DMS153 treated with DMSO at 0.1 percent for 48 hours (cell line): ENCODE measurements at regions not wholly inside any gene's neighbourhood (a gene's known extent, or its start where the extent isn't known, plus 50 kb on each side); places are given as distances from the start of the nearest gene placed in this dataset.
"Not testable (repeated sequence)": the region's sequence is repeated elsewhere in the genome, so short reads cannot be mapped to it uniquely, and the experiment has no call there.

ENCODE experiments used
- DNase-seq: peaks from one replicate; lab custom pipeline; 2025; ENCODE audit not compliant: unreplicated experiment; lab: John Stamatoyannopoulos, UW

GRCh38 chr4:74505355-74505978 lies 60.5 kb downstream of the AREG start:
- peak; percentile 74 for DNase-seq

GRCh38 chr4:74509363-74509762 lies 64.4 kb downstream of the AREG start:
- DNase-seq = not testable (repeated sequence)

- DNase-seq = no peak
These were observed 71.4 kb downstream of the AREG start for GRCh38 chr4:74516303-74516702.

- DNase-seq = no peak
These were observed 73.1 kb downstream of the AREG start for GRCh38 chr4:74517996-74518395.

- no peak for DNase-seq
These were observed 77.5 kb downstream of the AREG start for GRCh38 chr4:74522251-74522991.

- DNase-seq = no peak
These were observed 78.2 kb downstream of the AREG start for GRCh38 chr4:74523096-74523495.

- DNase-seq = no peak
These were observed 80.0 kb downstream of the AREG start for GRCh38 chr4:74524985-74525384.

- DNase-seq = no peak
These were observed 82.1 kb downstream of the AREG start for GRCh38 chr4:74527049-74527448.

GRCh38 chr4:74528178-74528577 lies 83.2 kb downstream of the AREG start:
- DNase-seq = no peak

GRCh38 chr4:74529284-74530041 lies 84.5 kb downstream of the AREG start:
- no peak for DNase-seq

- peak; percentile 64 for DNase-seq
These were observed 87.2 kb downstream of the AREG start for GRCh38 chr4:74531963-74532794.

GRCh38 chr4:74534121-74534520 lies 89.2 kb downstream of the AREG start:
- DNase-seq = no peak

- DNase-seq = no peak
These were observed 90.0 kb downstream of the AREG start for GRCh38 chr4:74534936-74535335.

GRCh38 chr4:74535512-74535911 lies 90.6 kb downstream of the AREG start:
- no peak for DNase-seq

- DNase-seq = no peak
These were observed 91.6 kb downstream of the AREG start for GRCh38 chr4:74536557-74536956.

GRCh38 chr4:74537459-74537858 lies 92.5 kb downstream of the AREG start:
- DNase-seq = no peak

- no peak for DNase-seq
These were observed 94.3 kb downstream of the AREG start for GRCh38 chr4:74539044-74539790.

GRCh38 chr4:74540193-74540592 lies 95.3 kb downstream of the AREG start:
- no peak for DNase-seq

GRCh38 chr4:74541667-74542066 lies 96.7 kb downstream of the AREG start:
- DNase-seq = no peak

GRCh38 chr4:74543231-74543781 lies 98.4 kb downstream of the AREG start:
- no peak for DNase-seq
